LNCAP (cell line): ENCODE measurements at regions not wholly inside any gene's neighbourhood (a gene's known extent, or its start where the extent isn't known, plus 50 kb on each side); places are given as distances from the start of the nearest gene placed in this dataset.

Experiments
- TF ChIP-seq, protein P1 (sequence below): fragments of 450-650 bp; IDR thresholded peaks from 2 replicates; pipeline ENCODE4 v1.5.1; 2017; ENCODE audit warnings: mild to moderate bottlenecking

DNA sequence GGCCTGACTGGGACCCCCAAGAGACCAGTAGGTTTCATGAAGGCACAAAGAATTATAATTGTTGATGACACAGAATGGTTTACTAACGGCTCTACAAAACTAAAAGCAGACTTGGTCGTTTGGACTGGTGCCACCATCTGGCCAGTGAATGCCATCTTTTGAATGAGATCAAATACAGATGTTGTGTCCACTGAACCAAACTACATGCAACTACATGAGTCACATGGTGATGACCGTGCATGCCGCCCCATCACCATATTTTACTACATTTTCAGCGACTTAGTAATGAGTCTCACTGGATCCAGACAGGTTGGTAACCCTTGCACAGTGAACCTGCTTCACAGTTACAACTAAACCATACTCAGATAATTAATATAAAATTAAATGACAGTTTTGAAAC lies 803.3 kb downstream of the DIPK2A start:
- TF ChIP-seq, protein P1, sequence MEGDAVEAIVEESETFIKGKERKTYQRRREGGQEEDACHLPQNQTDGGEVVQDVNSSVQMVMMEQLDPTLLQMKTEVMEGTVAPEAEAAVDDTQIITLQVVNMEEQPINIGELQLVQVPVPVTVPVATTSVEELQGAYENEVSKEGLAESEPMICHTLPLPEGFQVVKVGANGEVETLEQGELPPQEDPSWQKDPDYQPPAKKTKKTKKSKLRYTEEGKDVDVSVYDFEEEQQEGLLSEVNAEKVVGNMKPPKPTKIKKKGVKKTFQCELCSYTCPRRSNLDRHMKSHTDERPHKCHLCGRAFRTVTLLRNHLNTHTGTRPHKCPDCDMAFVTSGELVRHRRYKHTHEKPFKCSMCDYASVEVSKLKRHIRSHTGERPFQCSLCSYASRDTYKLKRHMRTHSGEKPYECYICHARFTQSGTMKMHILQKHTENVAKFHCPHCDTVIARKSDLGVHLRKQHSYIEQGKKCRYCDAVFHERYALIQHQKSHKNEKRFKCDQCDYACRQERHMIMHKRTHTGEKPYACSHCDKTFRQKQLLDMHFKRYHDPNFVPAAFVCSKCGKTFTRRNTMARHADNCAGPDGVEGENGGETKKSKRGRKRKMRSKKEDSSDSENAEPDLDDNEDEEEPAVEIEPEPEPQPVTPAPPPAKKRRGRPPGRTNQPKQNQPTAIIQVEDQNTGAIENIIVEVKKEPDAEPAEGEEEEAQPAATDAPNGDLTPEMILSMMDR, result no peak

DNA sequence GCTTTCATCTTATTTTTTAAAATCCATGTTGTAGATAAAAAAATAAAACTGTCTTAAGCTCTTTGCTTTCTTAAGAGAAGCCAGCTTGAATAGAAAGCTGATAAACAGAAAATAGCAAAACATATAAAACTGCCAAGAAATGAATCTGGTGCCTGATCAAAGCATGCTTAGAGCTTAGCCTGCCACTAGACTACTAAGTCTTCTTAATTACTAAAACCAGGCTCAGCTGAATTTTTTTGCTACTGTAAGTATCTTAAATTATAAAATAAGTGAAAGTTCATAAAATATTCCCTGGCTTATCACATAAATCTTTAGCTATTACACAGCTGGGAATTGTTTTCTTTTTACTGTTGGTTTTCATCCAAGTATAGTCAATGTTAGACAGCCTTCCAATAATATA lies 803.9 kb downstream of the DIPK2A start:
- TF ChIP-seq, protein P1, result no peak

DNA sequence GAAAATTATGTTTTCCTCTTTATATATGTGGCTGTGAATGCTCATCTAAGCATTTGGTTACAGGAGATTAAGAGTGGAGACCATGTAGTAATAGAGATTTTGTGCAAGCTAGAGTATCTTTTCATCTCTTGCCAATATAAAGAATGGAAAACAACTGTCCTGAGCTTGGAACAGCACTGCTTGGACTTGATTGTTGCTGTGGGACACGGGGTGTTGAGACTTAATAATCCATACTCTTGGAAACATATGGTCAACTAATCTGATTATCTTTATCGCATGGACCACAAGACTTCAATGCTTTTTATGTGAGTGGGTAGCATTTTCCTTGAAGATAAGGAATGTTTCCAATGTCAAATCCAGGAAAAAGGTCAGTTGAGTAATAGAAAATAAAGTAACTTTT lies 806.3 kb downstream of the DIPK2A start:
- TF ChIP-seq, protein P1, result no peak

DNA sequence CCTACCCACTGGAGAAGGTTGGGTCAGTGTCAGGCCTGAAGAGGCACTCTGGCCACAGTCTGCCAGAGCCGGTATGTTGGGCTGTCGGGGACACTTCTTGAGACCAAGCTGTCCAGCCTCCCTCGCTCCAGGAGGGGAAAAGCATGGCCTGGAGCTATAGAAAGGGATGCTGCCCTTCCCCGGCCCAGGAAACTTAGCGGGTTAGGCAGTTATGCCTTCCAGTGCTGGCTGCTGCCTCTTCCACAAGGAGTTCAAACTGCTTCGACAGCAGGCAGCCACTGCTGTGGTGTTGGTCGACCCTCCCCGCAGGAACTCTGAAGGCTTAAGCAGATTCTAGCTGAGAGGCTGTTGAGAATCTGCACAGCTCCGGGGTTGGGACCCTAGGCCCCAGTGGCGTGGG lies 819.4 kb downstream of the DIPK2A start:
- TF ChIP-seq, protein P1, result no peak

DNA sequence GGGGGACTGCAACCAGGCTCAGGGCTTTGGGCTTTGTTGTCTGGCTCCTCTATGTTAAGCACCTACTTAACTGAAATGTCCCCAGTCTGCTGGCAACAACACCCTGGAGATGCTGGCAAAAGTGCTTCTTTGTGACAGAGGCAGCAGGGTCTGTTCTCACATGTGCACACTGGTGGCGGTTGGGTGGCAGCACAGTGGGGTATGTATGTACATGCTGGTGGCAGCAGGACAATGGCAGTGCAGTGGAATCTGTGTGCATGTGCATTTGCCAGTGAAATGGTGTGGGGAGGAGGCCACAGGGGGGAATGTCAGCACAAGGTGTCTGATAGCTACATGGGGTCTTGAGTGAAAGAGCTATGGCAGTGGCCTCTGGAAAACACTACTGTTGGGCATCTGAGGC lies 830.3 kb downstream of the DIPK2A start:
- TF ChIP-seq, protein P1, result no peak

DNA sequence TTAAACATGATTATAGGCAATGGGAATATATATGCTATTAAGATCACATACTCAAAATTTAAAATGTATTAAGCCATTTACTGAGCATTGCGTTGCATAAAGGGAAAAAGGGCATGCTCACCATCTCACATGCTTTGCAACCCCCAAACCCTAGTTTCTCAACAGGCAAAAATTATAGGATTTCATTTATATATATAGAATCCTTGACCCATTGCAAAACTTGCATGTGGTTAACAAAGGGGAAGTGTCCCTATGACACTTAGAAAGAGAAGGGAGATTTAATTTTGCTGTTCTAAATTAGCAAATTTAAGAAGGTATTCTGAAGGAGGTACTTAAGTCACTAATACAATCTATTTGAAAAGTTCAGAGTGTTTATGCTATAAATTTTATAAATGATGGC lies 837.8 kb downstream of the DIPK2A start:
- TF ChIP-seq, protein P1, result no peak

DNA sequence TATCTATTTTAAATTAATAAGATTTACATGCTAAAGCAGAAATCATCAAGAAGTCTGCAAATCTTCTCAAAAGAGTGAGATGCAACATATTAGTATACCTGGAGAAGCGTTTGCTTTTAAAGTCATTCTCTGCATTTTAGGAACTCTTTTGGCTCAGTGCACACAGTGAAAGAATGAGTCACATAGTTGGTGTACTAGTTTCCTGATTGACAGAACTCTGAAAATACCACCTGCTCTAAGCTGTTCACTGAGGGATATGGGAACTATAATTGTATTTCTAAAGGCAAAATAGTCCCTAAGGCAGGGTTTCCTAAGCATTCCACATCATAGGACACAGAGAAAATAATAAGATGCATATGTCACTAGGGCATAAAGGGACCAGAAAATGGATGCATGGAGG lies 838.5 kb downstream of the DIPK2A start:
- TF ChIP-seq, protein P1, result no peak

DNA sequence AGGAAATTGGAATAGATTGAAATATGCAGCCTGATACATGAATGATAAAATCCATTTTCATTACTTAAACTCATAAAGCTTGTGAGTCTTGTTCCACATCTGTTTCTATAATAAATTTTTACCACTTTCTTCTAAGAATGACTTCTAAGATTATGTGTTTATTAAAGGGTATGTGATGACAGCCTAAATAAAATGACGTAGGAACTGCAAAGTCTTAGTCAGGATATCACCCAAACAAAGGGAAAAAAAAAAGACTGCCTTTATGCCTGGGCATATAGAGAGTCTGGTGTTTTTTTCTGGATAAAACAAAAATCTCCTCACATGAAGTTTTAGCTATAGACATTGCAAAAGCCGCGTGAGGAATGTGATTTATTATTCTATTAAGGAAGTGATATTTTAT lies 844.0 kb downstream of the DIPK2A start:
- TF ChIP-seq, protein P1, result no peak
